ENCODE measurements at regions not wholly inside any gene's neighbourhood (a gene's known extent, or its start where the extent isn't known, plus 50 kb on each side); places are given as distances from the start of the nearest gene placed in this dataset.
"Not testable (repeated sequence)": the region's sequence is repeated elsewhere in the genome, so short reads cannot be mapped to it uniquely, and the experiment has no call there.

DNA sequence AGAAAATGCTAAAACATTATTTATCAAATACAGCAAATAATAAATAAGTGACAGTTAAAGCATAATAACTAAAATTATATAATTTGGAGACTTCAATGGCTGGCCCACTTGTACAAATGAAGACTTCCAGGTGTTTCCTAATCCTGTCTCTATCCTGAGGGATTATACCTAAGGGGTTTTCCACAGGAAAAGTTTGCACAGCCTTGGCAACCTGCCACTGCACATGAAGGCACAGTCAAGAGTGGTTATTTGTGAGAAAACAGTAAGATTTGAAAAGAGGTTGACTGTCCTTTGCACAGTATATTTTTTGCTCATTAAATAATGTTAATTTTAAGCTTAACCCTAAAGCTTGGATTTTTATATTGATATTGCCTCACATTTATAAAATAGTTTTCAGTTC lies 655.9 kb downstream of the TTLL7 start:
- DNase-seq = not testable (repeated sequence)

- DNase-seq = not testable (repeated sequence)
These were observed 666.6 kb downstream of the TTLL7 start for GRCh38 chr1:83332308-83332707.

GRCh38 chr1:83318366-83318765 lies 680.6 kb downstream of the TTLL7 start:
- no peak for DNase-seq

- DNase-seq = not testable (repeated sequence)
These were observed 683.5 kb downstream of the TTLL7 start for GRCh38 chr1:83315446-83315845.

DNA sequence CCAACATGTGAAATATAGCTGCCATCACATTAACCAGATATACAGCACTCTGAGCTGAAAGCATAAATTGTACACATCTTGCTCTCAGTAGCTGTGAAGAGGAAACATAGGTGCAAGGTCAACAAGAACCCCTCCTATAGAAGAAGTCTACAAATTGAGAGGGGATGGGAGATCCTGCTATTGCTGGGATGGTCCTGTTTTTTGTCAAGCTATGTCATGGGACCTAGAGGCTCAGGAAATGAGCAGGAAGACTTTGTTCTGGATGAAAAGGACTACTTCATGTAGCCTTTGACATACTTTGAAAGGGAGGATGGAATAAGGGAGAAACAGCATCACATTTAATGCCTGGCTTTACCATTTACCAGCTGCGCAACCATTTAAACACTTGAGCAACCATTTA lies 688.8 kb downstream of the TTLL7 start:
- not testable (repeated sequence) for DNase-seq

GRCh38 chr1:83309035-83309434 lies 689.9 kb downstream of the TTLL7 start:
- DNase-seq = not testable (repeated sequence)

GRCh38 chr1:83306811-83307210 lies 692.1 kb downstream of the TTLL7 start:
- DNase-seq = not testable (repeated sequence)

DNA sequence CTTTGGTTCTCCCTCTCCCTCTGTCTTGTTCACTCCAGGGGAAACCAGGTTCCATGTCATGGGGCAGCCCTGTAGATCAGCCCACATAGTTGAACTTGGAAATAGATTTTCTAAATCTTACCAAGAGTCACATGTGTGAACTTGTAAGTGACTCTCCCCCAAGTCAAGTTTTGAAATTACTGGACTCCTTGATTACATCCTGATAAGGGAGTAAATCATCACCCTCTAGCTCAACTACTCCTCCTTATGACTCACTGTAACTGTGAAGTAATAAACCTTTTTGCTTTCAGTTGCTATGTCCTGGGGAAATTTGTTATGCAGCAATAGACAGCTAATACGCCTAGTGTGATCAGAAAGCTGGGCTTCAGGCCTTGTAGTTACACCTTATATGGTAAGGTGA lies 703.3 kb downstream of the TTLL7 start:
- DNase-seq = not testable (repeated sequence)

DNA sequence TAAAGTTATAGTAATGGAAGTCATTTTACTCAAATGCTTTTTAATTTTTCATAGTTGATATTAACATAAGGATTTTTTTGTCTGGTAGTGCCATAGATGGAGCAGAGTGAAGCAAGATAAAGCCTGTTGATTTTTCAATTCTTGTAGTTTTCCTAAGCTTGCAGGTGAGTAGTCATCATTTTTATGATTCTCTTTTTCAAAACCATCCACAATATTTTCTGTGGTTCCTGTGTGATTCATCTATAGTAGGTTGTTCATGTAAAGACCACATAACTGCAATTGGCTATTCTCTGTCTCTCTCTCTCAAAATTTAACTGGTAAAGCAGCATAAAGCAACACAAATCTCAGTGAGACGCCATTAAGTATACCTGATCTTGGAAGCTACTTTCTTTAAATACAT lies 711.5 kb downstream of the TTLL7 start:
- DNase-seq = not testable (repeated sequence)

GRCh38 chr1:83274656-83275055 lies 724.3 kb downstream of the TTLL7 start:
- not testable (repeated sequence) for DNase-seq

DNA sequence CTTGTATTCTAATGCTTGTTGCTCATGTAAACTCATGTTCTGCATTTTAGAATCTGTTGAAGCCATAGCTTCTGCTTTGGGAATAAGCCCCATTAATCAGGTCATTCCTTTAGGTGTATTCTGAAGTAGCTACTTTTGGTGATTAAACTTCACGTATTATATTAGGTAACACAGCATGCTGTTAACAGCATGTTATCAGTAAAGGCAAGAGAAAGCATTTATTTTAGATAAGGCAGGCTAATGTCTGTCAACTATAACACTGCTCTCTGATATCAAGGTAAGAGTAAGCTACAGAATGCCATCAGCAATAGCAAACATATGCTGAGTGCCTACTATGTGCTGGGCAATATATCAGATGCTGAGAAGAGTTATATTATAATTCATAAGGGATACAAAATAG lies 726.4 kb downstream of the TTLL7 start:
- not testable (repeated sequence) for DNase-seq

- DNase-seq = not testable (repeated sequence)
These were observed 727.1 kb downstream of the TTLL7 start for GRCh38 chr1:83271834-83272233.

DNA sequence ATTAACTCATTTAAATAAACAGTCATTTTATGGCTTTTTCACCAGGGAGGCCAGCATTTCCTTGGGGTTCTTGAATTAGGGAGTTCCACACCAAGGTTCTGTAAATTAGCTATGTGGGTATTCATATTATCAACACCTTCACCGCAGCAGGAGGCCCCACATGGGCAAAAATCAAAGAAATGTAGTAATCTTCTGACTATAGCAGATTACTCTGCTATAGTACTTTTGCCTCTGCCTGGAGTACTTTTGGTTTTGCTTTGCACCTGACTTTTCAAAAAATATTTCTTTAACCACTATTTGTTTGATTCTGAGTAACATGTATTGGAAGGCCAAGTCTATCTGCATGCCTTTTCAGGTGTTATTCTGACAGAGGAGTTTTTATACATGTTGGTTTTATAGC lies 728.1 kb downstream of the TTLL7 start:
- not testable (repeated sequence) for DNase-seq

GRCh38 chr1:83263808-83264207 lies 735.1 kb downstream of the TTLL7 start:
- not testable (repeated sequence) for DNase-seq

DNA sequence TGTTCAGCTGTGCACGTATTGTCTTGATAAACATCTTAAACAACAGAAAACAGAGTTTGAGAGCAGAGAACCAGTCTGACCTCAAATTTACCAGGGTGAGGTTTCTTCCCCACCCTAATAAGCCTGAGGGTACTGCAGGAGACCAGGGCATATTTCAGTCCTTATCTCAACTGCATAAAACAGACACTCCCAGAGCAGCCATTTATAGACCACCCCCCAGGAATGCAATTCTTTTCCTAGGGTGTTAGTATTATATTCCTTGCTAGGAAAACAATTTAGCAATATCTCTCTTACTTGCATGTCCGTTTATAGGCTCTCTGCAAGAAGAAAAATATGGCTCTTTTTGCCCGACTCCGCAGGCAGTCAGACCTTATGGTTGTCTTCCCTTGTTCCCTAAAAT lies 747.2 kb downstream of the TTLL7 start:
- DNase-seq = not testable (repeated sequence)

- not testable (repeated sequence) for DNase-seq
These were observed 752.2 kb downstream of the TTLL7 start for GRCh38 chr1:83246780-83247179.

- DNase-seq = not testable (repeated sequence)
These were observed 754.1 kb downstream of the TTLL7 start for GRCh38 chr1:83244832-83245231.

GRCh38 chr1:83239568-83239967 lies 759.4 kb downstream of the TTLL7 start:
- not testable (repeated sequence) for DNase-seq

DNA sequence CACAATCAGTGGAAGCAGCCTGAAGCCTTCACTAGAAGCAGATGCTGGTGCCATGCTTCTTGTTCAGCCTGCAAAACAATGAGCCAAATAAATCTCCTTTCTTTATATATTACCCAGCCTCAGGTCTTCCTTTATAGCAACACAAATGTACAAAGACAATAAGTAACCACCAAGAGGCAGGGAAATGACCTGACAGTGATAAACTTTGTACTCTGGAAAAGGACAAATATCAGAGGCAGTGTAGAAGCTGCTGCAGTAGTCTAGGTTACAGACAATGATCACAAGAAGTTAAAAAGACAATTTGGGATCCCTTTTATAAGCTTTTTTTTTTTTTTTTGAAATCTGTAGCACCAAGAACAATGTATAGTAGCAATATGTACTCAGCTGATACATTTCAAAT lies 760.3 kb downstream of the TTLL7 start:
- DNase-seq = not testable (repeated sequence)

GRCh38 chr1:83219788-83220187 lies 779.1 kb downstream of the TTLL7 start:
- not testable (repeated sequence) for DNase-seq

DNA sequence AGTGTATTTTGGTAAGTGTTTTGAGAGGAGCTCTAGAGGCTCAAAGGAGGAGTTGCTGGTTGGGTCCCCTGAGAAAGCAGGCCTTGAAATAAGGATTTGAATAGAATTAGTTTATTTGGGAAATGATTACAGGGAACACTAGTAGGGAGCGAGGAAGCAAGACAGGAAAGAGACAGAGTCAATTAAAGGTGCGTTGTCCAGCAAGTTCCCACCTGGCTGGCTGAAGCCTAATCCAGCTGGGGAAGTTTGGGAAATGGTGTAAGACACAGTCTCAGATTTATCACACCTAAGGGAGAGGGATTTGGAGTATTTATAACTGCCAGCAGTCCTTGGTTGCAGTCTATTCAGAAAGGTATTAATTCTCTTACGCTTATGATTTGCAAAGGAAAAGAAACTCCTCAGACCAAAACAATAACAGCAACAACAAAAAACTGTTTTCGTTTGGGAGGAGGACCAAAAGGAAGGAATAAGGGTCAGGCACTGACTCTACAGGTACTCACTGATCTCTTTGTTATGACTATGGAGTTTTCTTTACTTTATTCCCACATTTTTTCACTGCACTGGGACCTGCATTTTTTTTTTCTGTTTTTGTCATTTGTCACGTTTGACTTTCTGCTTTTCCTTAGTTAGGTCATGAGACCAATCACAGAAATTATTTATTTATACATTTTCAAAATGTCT lies 780.8 kb downstream of the TTLL7 start:
- DNase-seq = not testable (repeated sequence)

DNA sequence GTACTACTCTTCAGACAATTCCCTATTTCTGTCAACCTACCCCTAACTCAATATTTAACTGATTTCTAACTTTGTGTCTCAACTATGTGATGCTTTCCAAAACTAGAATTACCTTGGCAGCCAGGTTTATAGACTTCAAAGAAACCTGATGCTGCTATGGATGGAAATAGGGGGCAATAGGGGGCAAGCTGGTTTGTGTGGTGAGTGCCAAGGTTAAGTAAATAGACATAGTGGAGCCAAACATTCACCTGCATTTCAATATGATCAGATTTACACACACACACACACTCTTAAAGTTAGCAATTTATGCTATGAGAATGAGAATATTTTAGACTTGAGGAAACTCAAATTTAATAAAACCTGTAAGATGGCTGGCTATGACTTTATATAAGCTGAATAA lies 784.6 kb downstream of the TTLL7 start:
- DNase-seq = not testable (repeated sequence)

GRCh38 chr1:83213648-83214047 lies 785.3 kb downstream of the TTLL7 start:
- not testable (repeated sequence) for DNase-seq

DNA sequence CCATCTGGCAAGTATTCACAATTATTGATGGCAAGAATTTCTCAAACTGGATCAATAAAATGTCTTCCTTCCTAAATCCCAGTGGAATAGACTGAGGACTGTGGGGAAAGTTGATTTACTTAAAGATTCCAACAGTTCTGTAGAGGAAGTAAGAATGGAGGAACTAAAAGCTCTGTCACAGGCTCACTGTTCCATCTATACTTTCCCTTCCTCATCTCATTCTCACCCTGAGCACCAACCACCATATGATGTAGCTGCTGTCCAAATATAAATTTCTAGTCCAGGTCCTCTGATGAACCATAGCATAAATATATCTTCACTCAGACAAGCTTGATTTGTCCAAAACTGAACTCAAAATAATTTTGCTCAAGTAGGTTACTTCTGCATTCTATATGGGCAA lies 786.9 kb downstream of the TTLL7 start:
- not testable (repeated sequence) for DNase-seq

GRCh38 chr1:83208540-83208939 lies 790.4 kb downstream of the TTLL7 start:
- not testable (repeated sequence) for DNase-seq
